ENCODE measurements at regions not wholly inside any gene's neighbourhood (a gene's known extent, or its start where the extent isn't known, plus 50 kb on each side); places are given as distances from the start of the nearest gene placed in this dataset.

- TF ChIP-seq POLR2AphosphoS5 (IDR thresholded peaks at IDR 0.05; ENCODE audit: low read depth) (no peak), CTCF (conservative IDR thresholded peaks at IDR 0.05; ENCODE audit: low read depth in 2 of 2) (no peak)
These were observed 112.3 kb downstream of the POSTN start for GRCh38 chr13:37486171-37486681.

Measured in GM23338 (cell line).